IMR-90 (cell line): ENCODE measurements at regions not wholly inside any gene's neighbourhood (a gene's known extent, or its start where the extent isn't known, plus 50 kb on each side); places are given as distances from the start of the nearest gene placed in this dataset.

ENCODE experiments used
- ATAC-seq: fragments of 200-7000 bp; cut with Tn5 transposase; 2 replicates; pipeline ENCODE4 v1.9.1; 2020; ENCODE audit warnings: low read depth, mild to moderate bottlenecking, moderate library complexity
- BruUV-seq: library from RNA; stranded (reverse); fragments of 400-500 nt; replicated peaks from 2 replicates; lab custom pipeline; 2021; lab: Mats Ljungman, UMichigan
- CTCF ChIA-PET: fragments of 300-600 bp; formaldehyde crosslinking; extraction: SDS; loops from one replicate; lab custom pipeline; 2021; ENCODE audit warnings: antibody characterized with exemption; lab: Yijun Ruan, JAX
- POLR2A ChIA-PET: fragments of 300-600 bp; sonication (Branson Sonifier 250); formaldehyde crosslinking; loops from one replicate; lab custom pipeline; 2022; ENCODE audit warnings: antibody characterized with exemption; ENCODE audit not compliant: unreplicated experiment; lab: Charles Lee
- DNase-seq: peaks from one replicate; pipeline ENCODE4 v3.0.0; 2013
- H2AFZ ChIP-seq: replicated peaks from 2 replicates; pipeline ENCODE3; 2013; ENCODE audit warnings: low read length, mild to moderate bottlenecking; ENCODE audit not compliant: poor library complexity
- H2AK5ac ChIP-seq: 2 replicates; pipeline ENCODE4 v1.6.1; 2013; ENCODE audit warnings: low read depth, low read length, inconsistent platforms
- H2AK9ac ChIP-seq: replicated peaks from 2 replicates; pipeline ENCODE3; 2013; ENCODE audit warnings: mild to moderate bottlenecking, low read depth, low read length, moderate library complexity; ENCODE audit not compliant: poor library complexity
- H2BK120ac ChIP-seq: 2 replicates; pipeline ENCODE4 v1.6.1; 2013; ENCODE audit warnings: low read depth, low read length, inconsistent platforms
- H2BK15ac ChIP-seq: 3 replicates; pipeline ENCODE4 v1.6.1; 2013; ENCODE audit warnings: low read depth, low read length, inconsistent platforms
- H2BK20ac ChIP-seq: 2 replicates; pipeline ENCODE4 v1.6.1; 2013; ENCODE audit warnings: low read depth, mild to moderate bottlenecking, inconsistent platforms, low read length, moderate library complexity
- H2BK5ac ChIP-seq: 2 replicates; pipeline ENCODE4 v1.6.1; 2013; ENCODE audit warnings: mild to moderate bottlenecking, low read depth, low read length, inconsistent platforms; ENCODE audit not compliant: poor library complexity, severe bottlenecking
- H3K14ac ChIP-seq: replicated peaks from 2 replicates; pipeline ENCODE4 v1.6.1; 2013; ENCODE audit warnings: low read depth, low read length, inconsistent platforms
- H3K18ac ChIP-seq: 2 replicates; pipeline ENCODE4 v1.6.1; 2013; ENCODE audit warnings: low read depth, low read length, control low read depth
- H3K23ac ChIP-seq: 2 replicates; pipeline ENCODE4 v1.6.1; 2013; ENCODE audit warnings: low read depth, low read length, inconsistent platforms
- H3K27ac ChIP-seq: 2 replicates; pipeline ENCODE4 v1.5.1; 2013; ENCODE audit warnings: mild to moderate bottlenecking, control low read depth, low read length; ENCODE audit not compliant: insufficient read depth
- H3K27me3 ChIP-seq: 2 replicates; pipeline ENCODE4 v1.6.1; 2013; ENCODE audit warnings: low read length; ENCODE audit not compliant: control insufficient read depth, insufficient read depth
- H3K36me3 ChIP-seq: 2 replicates; pipeline ENCODE4 v1.6.1; 2013; ENCODE audit warnings: low read length, mixed read lengths; ENCODE audit not compliant: control insufficient read depth, insufficient read depth
- H3K4ac ChIP-seq: 2 replicates; pipeline ENCODE4 v1.6.1; 2013; ENCODE audit warnings: low read depth, low read length, inconsistent platforms
- H3K4me1 ChIP-seq: 2 replicates; pipeline ENCODE4 v1.6.1; 2013; ENCODE audit warnings: low read length, mixed read lengths; ENCODE audit not compliant: control insufficient read depth, insufficient read depth
- H3K4me2 ChIP-seq: 2 replicates; pipeline ENCODE4 v1.6.1; 2013; ENCODE audit warnings: low read depth, mild to moderate bottlenecking, control low read depth, low read length, moderate library complexity
- H3K4me3 ChIP-seq: 2 replicates; pipeline ENCODE4 v1.5.1; 2013; ENCODE audit warnings: low read depth, mild to moderate bottlenecking, control low read depth, low read length, moderate library complexity; ENCODE audit not compliant: insufficient read depth
- H3K56ac ChIP-seq: 2 replicates; pipeline ENCODE4 v1.6.1; 2013; ENCODE audit warnings: low read length, inconsistent platforms; ENCODE audit not compliant: insufficient read depth; ENCODE audit errors: extremely low read depth
- H3K79me1 ChIP-seq, 2 experiments: 2 replicates each; pipeline ENCODE4 v1.6.1; 2013; ENCODE audit warnings: low read length in 2 of 2, inconsistent platforms in 1 of 2, low read depth in 1 of 2
- H3K9ac ChIP-seq: 2 replicates; pipeline ENCODE4 v1.6.1; 2013; ENCODE audit warnings: low read depth, low read length, control low read depth
- H3K9me1 ChIP-seq: 2 replicates; pipeline ENCODE4 v1.6.1; 2013; ENCODE audit warnings: low read length, inconsistent platforms; ENCODE audit not compliant: insufficient read depth
- H3K9me3 ChIP-seq: 2 replicates; pipeline ENCODE4 v1.6.1; 2013; ENCODE audit warnings: low read length; ENCODE audit not compliant: control insufficient read depth, insufficient read depth
- H4K20me1 ChIP-seq: 2 replicates; pipeline ENCODE4 v1.6.1; 2013; ENCODE audit warnings: low read length, inconsistent platforms; ENCODE audit not compliant: insufficient read depth
- H4K5ac ChIP-seq: 2 replicates; pipeline ENCODE4 v1.6.1; 2013; ENCODE audit warnings: mild to moderate bottlenecking, low read depth, low read length, control low read depth
- H4K8ac ChIP-seq, 2 experiments: 2 replicates each; pipeline ENCODE4 v1.6.1; 2013; ENCODE audit warnings: low read depth in 2 of 2, low read length in 2 of 2, control low read depth in 1 of 2, inconsistent platforms in 1 of 2
- H4K91ac ChIP-seq: 2 replicates; pipeline ENCODE4 v1.6.1; 2013; ENCODE audit warnings: low read depth, low read length, inconsistent platforms; ENCODE audit not compliant: insufficient read depth
- BHLHE40 ChIP-seq: fragments of 150-350 bp; IDR thresholded peaks from 2 replicates; pipeline ENCODE4 v1.6.1; 2016; ENCODE audit warnings: mild to moderate bottlenecking, low read depth, low read length
- CEBPB ChIP-seq: IDR thresholded peaks from 2 replicates; pipeline ENCODE4 v1.6.1; 2012; ENCODE audit warnings: low read depth, low read length, improper control_type of control experiment
- FOS ChIP-seq: fragments of 150-350 bp; IDR thresholded peaks from 2 replicates; pipeline ENCODE4 v1.6.1; 2016; ENCODE audit warnings: low read depth, low read length
- MAZ ChIP-seq: IDR thresholded peaks from 2 replicates; pipeline ENCODE4 v1.6.1; 2012; ENCODE audit warnings: low read depth, mild to moderate bottlenecking, low read length, improper control_type of control experiment, moderate library complexity, borderline replicate concordance
- MXI1 ChIP-seq: IDR thresholded peaks from 2 replicates; pipeline ENCODE4 v1.6.1; 2012; ENCODE audit warnings: low read depth, mild to moderate bottlenecking, low read length, moderate library complexity, borderline replicate concordance
- NFE2L2 ChIP-seq: fragments of 150-350 bp; IDR thresholded peaks from 2 replicates; pipeline ENCODE4 v1.6.1; 2016; ENCODE audit warnings: low read depth, mild to moderate bottlenecking, low read length
- RAD21 ChIP-seq: IDR thresholded peaks from 2 replicates; pipeline ENCODE4 v1.6.1; 2012; ENCODE audit warnings: low read length, improper control_type of control experiment
- SMC3 ChIP-seq: fragments of 150-350 bp; IDR thresholded peaks from 2 replicates; pipeline ENCODE4 v1.6.1; 2016; ENCODE audit warnings: low read depth, mild to moderate bottlenecking, antibody characterized with exemption, low read length, moderate library complexity
- WGBS, 2 experiments: methylation state at CpG; one replicate each; pipeline versions ENCODE4 v1.1.5 to v1.1.7; 2013; ENCODE audit warnings: missing lambda C conversion rate in 2 of 2; ENCODE audit not compliant: insufficient read length in 1 of 2; ENCODE audit errors: extremely low coverage in 2 of 2; 5-methylcytosine and 5-hydroxymethylcytosine counted together
- dilution Hi-C: fragments of 300-500 bp; cut with HindIII; formaldehyde crosslinking; loops from one replicate; pipeline ENCODE4 v1.14.3; 2018; ENCODE audit warnings: low sequenced_read_pairs; ENCODE audit not compliant: unreplicated experiment
- in situ Hi-C: fragments of 300-500 bp; cut with MboI; formaldehyde crosslinking; loops from 3 replicates; pipeline ENCODE4 v1.14.3; 2019; ENCODE audit warnings: low sequenced_read_pairs, inconsistent platforms, mixed read lengths
- intact Hi-C: fragments of 100-400 bp; cut with micrococcal nuclease; formaldehyde crosslinking; loops from 2 replicates; pipeline ENCODE4 v1.10.0; 2022
- TF ChIP-seq, protein P1 (sequence below): fragments of 150-350 bp; IDR thresholded peaks from 2 replicates; pipeline ENCODE4 v1.6.1; 2017; ENCODE audit warnings: mild to moderate bottlenecking, antibody characterized with exemption, low read length, low read depth
- TF ChIP-seq, protein P2 (sequence below): fragments of 150-350 bp; IDR thresholded peaks from 2 replicates; pipeline ENCODE4 v1.6.1; 2016; ENCODE audit warnings: low read depth, mild to moderate bottlenecking, low read length, moderate library complexity, borderline replicate concordance
- TF ChIP-seq, protein P3 (sequence below): conservative IDR thresholded peaks from 2 replicates; pipeline ENCODE4 v1.5.1; 2012; ENCODE audit warnings: mild to moderate bottlenecking, low read depth, low read length, improper control_type of control experiment

DNA sequence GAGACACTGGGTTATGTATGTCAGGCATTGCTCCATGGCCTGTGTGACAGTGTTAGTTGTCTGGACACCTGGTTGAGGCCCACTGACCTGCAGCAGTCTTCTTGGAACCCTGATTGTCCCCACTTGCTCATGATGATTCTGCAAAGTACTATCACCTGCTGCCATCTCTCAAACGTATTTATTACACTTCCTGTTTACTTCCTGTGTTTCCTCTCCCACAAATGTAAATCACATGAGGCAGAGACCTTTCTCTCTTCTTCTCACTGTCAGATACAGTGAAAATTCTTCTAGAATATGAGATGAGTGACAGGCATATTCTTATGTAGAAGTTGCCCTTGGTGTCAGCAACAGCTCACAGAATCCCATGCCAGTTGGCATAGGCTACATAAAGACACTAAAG is 186.9 kb upstream of the CNTN1 start:
- Histone ChIP-seq H3K14ac (no peak overlapping the region), H4K20me1 (no peaks in the 10 kb centered on the region), H3K56ac (no peak overlapping the region), H3K9me1 (no peaks in the 10 kb centered on the region), H4K8ac (no peak overlapping the region), H3K23ac (no peak overlapping the region), H2BK5ac (no peak overlapping the region), H3K36me3 (no peaks in the 10 kb centered on the region), H2BK15ac (no peak overlapping the region), H3K27ac (no peak overlapping the region), H2BK20ac (no peak overlapping the region), H2AK5ac (no peak overlapping the region), H3K9me3 (peaks cover 9% of the 10 kb centered on the region; the same call in 1 of the 2 replicates), H2AFZ (no peak overlapping the region), H4K5ac (no peak overlapping the region), H3K4ac (no peak overlapping the region), H4K91ac (no peak overlapping the region), H2BK120ac (no peak overlapping the region), H3K4me2 (no peak overlapping the region), H3K4me1 (no peaks in the 10 kb centered on the region), H3K18ac (no peak overlapping the region), H3K27me3 (no peaks in the 10 kb centered on the region), H3K79me1 (no peaks in the 10 kb centered on the region), H2AK9ac (no peak overlapping the region), H3K9ac (no peak overlapping the region), H3K4me3 (no peak overlapping the region)
- ChIA-PET CTCF (no interaction called here), POLR2A (no interaction called here)
- WGBS, 2 experiments, result no CpG with 5 or more reads among the region's 1 CpG
- dilution Hi-C loops (no loop called here), intact Hi-C loops (no loop called here), in situ Hi-C loops (no loop called here)
- no peak for ATAC-seq
- DNase-seq, result no peak
- TF ChIP-seq FOS (no peak), MXI1 (no peak), RAD21 (no peak), NFE2L2 (no peak), BHLHE40 (no peak), MAZ (no peak), SMC3 (no peak), CEBPB (no peak)
- TF ChIP-seq, protein P1, sequence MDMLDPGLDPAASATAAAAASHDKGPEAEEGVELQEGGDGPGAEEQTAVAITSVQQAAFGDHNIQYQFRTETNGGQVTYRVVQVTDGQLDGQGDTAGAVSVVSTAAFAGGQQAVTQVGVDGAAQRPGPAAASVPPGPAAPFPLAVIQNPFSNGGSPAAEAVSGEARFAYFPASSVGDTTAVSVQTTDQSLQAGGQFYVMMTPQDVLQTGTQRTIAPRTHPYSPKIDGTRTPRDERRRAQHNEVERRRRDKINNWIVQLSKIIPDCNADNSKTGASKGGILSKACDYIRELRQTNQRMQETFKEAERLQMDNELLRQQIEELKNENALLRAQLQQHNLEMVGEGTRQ, result no peak
- TF ChIP-seq, protein P2, sequence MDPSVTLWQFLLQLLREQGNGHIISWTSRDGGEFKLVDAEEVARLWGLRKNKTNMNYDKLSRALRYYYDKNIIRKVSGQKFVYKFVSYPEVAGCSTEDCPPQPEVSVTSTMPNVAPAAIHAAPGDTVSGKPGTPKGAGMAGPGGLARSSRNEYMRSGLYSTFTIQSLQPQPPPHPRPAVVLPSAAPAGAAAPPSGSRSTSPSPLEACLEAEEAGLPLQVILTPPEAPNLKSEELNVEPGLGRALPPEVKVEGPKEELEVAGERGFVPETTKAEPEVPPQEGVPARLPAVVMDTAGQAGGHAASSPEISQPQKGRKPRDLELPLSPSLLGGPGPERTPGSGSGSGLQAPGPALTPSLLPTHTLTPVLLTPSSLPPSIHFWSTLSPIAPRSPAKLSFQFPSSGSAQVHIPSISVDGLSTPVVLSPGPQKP, result no peak
- TF ChIP-seq, protein P3, sequence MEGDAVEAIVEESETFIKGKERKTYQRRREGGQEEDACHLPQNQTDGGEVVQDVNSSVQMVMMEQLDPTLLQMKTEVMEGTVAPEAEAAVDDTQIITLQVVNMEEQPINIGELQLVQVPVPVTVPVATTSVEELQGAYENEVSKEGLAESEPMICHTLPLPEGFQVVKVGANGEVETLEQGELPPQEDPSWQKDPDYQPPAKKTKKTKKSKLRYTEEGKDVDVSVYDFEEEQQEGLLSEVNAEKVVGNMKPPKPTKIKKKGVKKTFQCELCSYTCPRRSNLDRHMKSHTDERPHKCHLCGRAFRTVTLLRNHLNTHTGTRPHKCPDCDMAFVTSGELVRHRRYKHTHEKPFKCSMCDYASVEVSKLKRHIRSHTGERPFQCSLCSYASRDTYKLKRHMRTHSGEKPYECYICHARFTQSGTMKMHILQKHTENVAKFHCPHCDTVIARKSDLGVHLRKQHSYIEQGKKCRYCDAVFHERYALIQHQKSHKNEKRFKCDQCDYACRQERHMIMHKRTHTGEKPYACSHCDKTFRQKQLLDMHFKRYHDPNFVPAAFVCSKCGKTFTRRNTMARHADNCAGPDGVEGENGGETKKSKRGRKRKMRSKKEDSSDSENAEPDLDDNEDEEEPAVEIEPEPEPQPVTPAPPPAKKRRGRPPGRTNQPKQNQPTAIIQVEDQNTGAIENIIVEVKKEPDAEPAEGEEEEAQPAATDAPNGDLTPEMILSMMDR, result no peak
- BruUV-seq, result no TSS peak
